ENCODE measurements at regions not wholly inside any gene's neighbourhood (a gene's known extent, or its start where the extent isn't known, plus 50 kb on each side); places are given as distances from the start of the nearest gene placed in this dataset.
"Not testable (repeated sequence)": the region's sequence is repeated elsewhere in the genome, so short reads cannot be mapped to it uniquely, and the experiment has no call there.

DNA sequence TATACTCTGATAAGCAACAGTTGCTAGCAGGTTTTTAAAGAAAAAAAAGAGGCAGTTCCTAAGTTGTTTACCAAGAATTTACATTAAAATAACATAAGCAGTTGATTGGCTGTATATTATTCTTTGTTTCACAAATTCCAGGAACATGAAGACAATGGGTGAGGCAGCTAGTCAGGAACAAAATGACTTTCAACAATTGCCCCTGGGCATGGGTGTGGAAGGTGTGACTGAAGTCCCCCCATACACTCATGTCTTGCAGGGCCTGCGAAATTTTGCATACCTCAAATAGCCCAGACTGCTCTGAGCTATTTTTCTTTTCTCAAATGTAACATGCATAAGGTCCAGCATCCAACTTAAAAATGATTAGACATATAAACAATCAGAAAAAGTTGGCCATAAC lies 267.2 kb upstream of the DIO3 start:
- H3K36me3 ChIP-seq (replicated peaks; ENCODE audit: control insufficient read depth, insufficient read depth, low read length) = no peaks in the 10 kb centered on the region
- no peaks in the 10 kb centered on the region for H3K27me3 ChIP-seq (ENCODE audit: control insufficient read depth, insufficient read depth, low read length)
- no peak for DNase-seq
- H3K4me3 ChIP-seq (ENCODE audit: insufficient read depth, low read depth, low read length) = no peak overlapping the region

DNA sequence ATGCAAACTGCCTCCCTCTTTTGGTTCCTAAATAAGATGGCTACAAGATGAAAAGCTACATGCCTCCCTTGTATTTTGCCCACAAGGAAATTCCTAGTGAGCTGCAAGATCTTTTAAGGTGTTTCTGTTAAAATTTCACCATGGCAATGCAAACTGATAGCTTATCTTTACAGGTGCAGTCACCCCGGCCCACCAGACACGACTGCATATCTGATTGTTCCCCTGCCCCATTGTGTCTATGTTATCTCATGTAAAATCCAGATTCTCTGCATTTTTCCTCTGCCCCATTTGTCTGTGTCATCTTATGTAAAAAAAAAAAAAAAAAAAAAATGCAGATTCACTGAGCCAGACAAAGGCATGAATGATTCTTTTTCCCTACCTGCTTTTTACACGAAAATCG lies 261.5 kb upstream of the DIO3 start:
- H3K36me3 ChIP-seq (replicated peaks; ENCODE audit: control insufficient read depth, insufficient read depth, low read length); H3K4me3 ChIP-seq (ENCODE audit: insufficient read depth, low read depth, low read length): not testable (repeated sequence)

DNA sequence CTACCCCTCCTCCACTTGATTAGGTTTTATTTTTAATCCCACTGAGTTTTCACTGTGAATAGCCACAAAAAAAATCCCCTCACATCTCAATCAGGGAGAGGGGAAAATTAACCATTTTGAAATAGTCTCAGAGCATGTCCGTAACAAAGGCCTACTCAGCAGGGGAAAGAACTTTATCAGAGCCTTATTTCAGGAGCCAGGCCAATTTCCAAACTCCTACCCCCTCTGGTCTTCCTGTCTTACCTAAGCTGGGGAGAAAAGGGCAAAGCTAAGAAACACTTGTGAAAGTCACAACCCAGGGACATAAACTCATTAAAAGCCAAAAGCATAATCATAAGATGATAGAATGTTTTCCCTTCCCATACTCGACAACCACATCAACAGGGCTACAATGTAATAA lies 260.3 kb upstream of the DIO3 start:
- peak; percentile 35 for DNase-seq
- Histone ChIP-seq H3K4me3 (ENCODE audit: insufficient read depth, low read depth, low read length) (no peak overlapping the region), H3K27me3 (ENCODE audit: control insufficient read depth, insufficient read depth, low read length) (no peaks in the 10 kb centered on the region), H3K36me3 (replicated peaks; ENCODE audit: control insufficient read depth, insufficient read depth, low read length) (no peaks in the 10 kb centered on the region)

More for the DNA sequence above, 261.5 kb upstream of the DIO3 start:
- DNase-seq; H3K27me3 ChIP-seq (ENCODE audit: control insufficient read depth, insufficient read depth, low read length): not testable (repeated sequence)

DNA sequence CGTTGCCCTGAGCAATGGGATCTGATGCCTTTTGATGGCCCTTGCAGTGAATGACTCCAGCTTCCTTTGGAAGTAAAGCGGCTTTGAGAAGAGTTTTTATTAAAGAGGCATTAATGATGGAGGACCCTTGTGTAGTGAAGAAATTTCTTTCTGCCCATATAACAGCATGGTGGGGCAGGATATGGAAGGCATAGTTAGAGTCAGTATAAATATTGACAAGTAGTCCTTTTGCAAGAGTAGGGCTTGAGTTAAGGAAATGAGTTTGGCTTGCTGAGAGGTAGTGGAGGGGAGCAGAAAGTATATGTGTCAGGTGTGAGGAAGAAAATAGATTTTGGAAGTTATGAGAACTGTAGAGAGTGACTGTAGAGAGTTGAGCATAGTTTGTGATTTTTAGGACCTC lies 254.1 kb upstream of the DIO3 start:
- peak overlapping the region; percentile 1; the same call in 1 of the 2 replicates for H3K4me3 ChIP-seq (ENCODE audit: insufficient read depth, low read depth, low read length)
- DNase-seq; H3K27me3 ChIP-seq (ENCODE audit: control insufficient read depth, insufficient read depth, low read length); H3K36me3 ChIP-seq (replicated peaks; ENCODE audit: control insufficient read depth, insufficient read depth, low read length): not testable (repeated sequence)

DNA sequence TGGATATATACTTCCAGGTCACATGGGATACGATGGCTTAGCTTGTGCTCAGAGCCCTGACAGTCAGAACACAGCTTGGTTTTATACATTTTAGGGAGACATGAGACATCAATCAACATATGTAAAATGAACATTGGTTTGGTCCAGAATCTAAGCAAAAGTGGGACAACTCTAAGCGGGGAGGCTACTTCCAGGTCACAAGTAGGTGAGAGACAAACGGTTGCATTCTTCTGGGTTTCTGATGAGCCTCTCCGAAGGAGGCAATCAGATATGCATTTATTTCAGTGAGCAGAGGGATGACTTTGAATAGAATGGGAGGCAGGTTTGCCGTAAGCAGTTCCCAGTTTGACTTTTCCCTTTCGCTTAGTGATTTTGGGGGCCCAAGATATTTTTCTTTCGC lies 250.1 kb upstream of the DIO3 start:
- H3K4me3 ChIP-seq (ENCODE audit: insufficient read depth, low read depth, low read length); DNase-seq; H3K27me3 ChIP-seq (ENCODE audit: control insufficient read depth, insufficient read depth, low read length); H3K36me3 ChIP-seq (replicated peaks; ENCODE audit: control insufficient read depth, insufficient read depth, low read length): not testable (repeated sequence)

DNA sequence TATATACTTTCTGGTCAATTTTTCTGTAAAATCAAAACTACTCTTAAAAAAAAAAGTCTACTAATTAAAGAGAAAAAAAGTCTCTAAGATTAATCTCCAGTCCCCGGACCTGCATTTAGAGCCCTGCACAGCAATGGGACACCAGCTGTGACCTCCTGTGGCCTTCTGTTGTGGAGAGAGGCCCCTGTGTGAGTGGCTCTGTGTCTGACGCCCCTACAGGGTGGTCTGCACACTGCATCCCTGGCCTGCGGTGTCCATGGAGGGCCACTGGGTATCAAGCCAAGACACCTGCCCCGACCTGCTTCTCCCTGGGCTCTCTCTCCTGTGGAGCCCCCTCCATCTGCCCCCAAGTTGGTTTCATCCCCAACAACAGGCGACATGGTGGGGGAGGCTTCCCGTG lies 248.0 kb upstream of the DIO3 start:
- peak; percentile 32 for DNase-seq
- Histone ChIP-seq H3K27me3 (ENCODE audit: control insufficient read depth, insufficient read depth, low read length) (no peaks in the 10 kb centered on the region), H3K4me3 (ENCODE audit: insufficient read depth, low read depth, low read length) (no peak overlapping the region), H3K36me3 (replicated peaks; ENCODE audit: control insufficient read depth, insufficient read depth, low read length) (no peaks in the 10 kb centered on the region)

DNA sequence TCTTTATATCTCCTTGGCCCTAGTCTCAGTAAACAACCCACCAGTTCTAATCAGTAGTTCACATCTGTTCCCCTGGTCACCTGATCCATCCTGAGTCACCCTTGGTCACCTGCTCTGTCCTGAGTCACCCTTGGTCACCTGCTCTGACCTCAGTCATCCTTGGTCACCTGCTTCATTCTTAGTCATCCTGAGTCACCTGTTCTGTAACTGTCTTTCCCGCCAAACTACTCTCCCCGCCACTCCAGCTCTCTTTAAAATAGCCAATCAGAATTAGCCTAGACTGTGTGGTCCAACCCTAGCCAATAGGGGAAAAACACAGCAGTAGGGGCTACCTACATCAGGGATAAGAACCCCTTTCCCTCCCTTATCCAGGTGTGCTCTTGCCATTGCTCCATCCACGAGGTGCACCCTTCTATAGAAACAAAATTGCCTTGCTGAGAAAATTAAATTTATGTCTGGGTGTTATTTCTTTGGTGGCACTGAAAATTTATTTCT lies 245.4 kb upstream of the DIO3 start:
- no peak for DNase-seq
- no peaks in the 10 kb centered on the region for H3K27me3 ChIP-seq (ENCODE audit: control insufficient read depth, insufficient read depth, low read length)
- H3K4me3 ChIP-seq (ENCODE audit: insufficient read depth, low read depth, low read length) = no peak overlapping the region
- H3K36me3 ChIP-seq (replicated peaks; ENCODE audit: control insufficient read depth, insufficient read depth, low read length) = no peaks in the 10 kb centered on the region

DNA sequence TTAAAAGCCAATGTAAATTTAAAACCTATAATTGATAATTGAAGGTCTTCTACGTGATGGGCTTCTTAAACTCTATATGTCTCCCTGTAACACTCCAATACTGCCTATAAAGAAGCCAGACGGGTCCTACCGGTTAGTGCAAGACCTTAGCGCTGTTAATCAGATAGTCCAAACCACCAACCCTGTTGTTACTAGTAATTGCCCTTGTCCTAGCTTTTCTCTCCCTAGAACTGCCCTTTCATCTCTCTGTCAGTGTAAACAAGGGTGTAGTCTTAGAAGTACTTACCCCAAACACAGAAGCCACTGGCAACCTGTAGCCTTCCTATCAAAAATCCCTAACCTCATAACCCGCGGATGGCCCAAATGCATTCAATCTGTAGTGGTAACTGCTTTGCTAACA lies 243.0 kb upstream of the DIO3 start:
- no peak overlapping the region for H3K4me3 ChIP-seq (ENCODE audit: insufficient read depth, low read depth, low read length)
- H3K36me3 ChIP-seq (replicated peaks; ENCODE audit: control insufficient read depth, insufficient read depth, low read length) = no peaks in the 10 kb centered on the region
- H3K27me3 ChIP-seq (ENCODE audit: control insufficient read depth, insufficient read depth, low read length) = no peaks in the 10 kb centered on the region
- no peak for DNase-seq

DNA sequence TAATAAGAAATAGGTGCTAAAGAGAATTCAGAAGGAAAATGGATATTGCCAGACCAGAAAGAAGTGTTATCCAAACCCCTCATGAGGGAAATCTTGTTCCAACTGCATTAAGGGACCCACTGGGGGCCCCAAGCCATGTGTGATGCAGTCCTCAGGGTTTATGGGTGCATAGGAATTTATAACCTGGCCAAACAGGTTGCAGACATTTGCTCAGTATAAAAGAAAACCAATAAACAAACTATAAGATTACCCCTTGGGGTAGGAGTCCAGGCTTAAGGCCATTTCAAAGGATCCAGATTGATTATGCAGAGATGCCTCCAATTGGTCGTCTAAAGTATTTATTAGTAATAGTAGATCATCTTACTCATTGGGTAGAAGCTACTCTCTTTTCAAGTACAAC lies 240.9 kb upstream of the DIO3 start:
- H3K36me3 ChIP-seq (replicated peaks; ENCODE audit: control insufficient read depth, insufficient read depth, low read length) = no peaks in the 10 kb centered on the region
- no peak for DNase-seq
- H3K27me3 ChIP-seq (ENCODE audit: control insufficient read depth, insufficient read depth, low read length) = no peaks in the 10 kb centered on the region
- no peak overlapping the region for H3K4me3 ChIP-seq (ENCODE audit: insufficient read depth, low read depth, low read length)

DNA sequence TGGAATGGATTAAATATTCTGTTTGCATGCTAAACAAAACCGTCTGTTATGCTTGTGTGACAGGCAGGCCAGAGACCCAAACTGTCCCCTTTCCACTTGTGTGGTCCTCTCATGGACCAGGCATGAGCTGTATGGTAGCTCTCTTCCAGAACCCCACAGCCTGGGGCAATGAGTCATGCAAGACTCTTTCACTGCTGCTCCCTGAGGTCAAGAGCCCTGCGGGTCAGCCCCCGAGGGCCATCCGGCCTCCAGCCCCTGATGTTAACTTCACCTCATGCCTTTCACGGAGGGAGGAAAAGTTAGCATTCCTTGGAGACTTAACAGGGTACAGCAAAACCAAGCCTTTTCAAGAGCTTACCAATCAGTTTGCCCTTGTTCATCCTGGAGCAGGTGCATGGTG lies 239.1 kb upstream of the DIO3 start:
- Histone ChIP-seq H3K27me3 (ENCODE audit: control insufficient read depth, insufficient read depth, low read length) (no peaks in the 10 kb centered on the region), H3K36me3 (replicated peaks; ENCODE audit: control insufficient read depth, insufficient read depth, low read length) (no peaks in the 10 kb centered on the region), H3K4me3 (ENCODE audit: insufficient read depth, low read depth, low read length) (no peak overlapping the region)
- DNase-seq = no peak

DNA sequence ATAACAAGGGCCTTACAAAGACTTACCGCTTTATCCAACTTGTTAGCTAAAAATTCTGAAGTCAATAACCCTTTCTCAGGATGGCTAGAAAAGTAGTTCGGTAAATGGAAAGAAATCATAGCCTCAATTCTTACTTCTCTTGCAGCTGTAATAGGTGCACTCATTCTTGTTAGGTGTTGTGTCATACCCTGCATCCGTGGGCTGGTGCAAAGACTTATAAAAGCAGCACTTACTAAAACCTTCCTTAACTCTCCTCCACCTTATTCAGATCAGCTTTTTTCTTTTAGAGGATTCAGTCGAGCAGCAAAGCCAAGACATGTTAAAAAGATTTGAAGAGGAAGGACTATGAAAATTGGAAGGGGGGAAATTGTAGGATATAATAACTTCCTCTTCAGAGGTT lies 238.2 kb upstream of the DIO3 start:
- no peaks in the 10 kb centered on the region for H3K36me3 ChIP-seq (replicated peaks; ENCODE audit: control insufficient read depth, insufficient read depth, low read length)
- no peak overlapping the region for H3K4me3 ChIP-seq (ENCODE audit: insufficient read depth, low read depth, low read length)
- DNase-seq = no peak
- no peaks in the 10 kb centered on the region for H3K27me3 ChIP-seq (ENCODE audit: control insufficient read depth, insufficient read depth, low read length)

DNA sequence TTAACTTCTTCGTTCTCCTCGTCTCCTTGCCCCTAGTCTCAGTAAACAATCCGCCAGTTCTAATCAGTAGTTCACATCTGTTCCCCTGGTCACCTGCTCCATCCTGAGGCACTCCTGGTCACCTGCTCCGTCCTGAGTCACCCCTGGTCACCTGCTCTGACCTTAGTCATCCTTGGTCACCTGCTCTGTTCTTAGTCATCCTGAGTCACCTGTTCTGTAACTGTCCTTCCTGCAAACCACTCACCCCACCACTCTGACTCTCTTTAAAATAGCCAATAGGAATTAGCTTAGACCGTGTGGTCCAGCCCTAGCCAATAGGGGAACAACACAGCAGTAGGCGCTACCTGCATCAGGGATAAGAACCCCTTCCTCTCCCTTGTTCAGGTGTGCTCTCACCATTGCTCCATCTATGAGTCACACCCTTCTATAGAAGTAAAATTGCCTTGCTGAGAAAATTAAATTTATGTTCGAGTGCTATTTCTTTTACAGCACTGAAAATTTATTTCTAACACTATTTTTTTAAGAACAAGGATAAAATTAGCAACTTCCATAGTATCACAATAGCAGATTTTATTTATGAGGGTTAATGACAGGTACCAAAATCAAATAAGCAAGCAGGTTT lies 237.6 kb upstream of the DIO3 start:
- not testable (repeated sequence) for H3K4me3 ChIP-seq (ENCODE audit: insufficient read depth, low read depth, low read length); H3K27me3 ChIP-seq (ENCODE audit: control insufficient read depth, insufficient read depth, low read length); H3K36me3 ChIP-seq (replicated peaks; ENCODE audit: control insufficient read depth, insufficient read depth, low read length); DNase-seq

DNA sequence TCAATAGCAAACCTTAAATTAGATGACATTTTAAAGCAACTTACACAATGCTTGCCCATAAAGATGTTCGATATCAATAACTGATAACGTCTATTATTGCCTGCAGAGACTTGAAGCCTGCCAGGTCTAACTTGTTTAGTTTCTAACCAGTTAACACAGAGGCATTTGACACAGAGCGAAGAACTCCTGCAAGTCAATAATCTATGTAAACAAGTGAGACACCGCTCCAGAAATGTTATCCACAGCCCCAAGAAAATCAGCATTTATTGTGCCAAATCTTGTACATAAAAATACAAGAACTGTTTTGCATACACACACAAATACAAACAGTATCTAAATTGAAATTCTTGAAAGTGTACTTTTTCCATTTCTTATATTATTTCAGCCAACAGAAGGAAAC lies 236.0 kb upstream of the DIO3 start:
- Histone ChIP-seq H3K27me3 (ENCODE audit: control insufficient read depth, insufficient read depth, low read length) (no peaks in the 10 kb centered on the region), H3K4me3 (ENCODE audit: insufficient read depth, low read depth, low read length) (no peak overlapping the region), H3K36me3 (replicated peaks; ENCODE audit: control insufficient read depth, insufficient read depth, low read length) (no peaks in the 10 kb centered on the region)
- no peak for DNase-seq

DNA sequence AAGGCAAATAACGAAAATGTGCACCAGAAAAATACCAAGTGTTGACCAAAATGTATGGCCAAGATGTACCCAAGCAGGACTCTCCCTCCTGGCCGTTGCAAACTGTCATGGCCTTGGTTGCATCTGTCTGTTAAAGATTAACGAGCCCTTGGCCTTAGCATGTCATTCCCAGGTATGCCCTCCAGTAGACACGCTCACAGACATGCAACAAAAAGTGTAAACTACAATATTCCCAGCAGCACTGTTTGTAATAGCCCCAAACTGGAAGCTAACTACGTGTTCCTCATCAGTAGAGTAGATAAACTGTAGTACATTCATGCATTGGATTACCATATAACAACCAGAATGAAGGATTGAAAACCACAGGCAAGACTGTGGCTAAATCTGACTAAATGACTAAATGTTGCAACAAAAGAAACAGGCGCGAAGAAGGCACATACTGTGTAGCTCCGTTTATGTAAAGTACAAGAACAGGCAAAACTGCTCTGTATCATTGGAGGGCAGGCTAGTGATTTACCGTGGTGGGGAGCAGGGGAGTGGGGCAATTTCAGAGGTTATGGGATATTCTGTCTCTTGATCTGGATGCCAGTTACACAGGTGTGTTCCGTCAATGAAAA lies 232.8 kb upstream of the DIO3 start:
- no peaks in the 10 kb centered on the region for H3K27me3 ChIP-seq (ENCODE audit: control insufficient read depth, insufficient read depth, low read length)
- H3K36me3 ChIP-seq (replicated peaks; ENCODE audit: control insufficient read depth, insufficient read depth, low read length) = no peaks in the 10 kb centered on the region
- no peak overlapping the region for H3K4me3 ChIP-seq (ENCODE audit: insufficient read depth, low read depth, low read length)
- no peak for DNase-seq

DNA sequence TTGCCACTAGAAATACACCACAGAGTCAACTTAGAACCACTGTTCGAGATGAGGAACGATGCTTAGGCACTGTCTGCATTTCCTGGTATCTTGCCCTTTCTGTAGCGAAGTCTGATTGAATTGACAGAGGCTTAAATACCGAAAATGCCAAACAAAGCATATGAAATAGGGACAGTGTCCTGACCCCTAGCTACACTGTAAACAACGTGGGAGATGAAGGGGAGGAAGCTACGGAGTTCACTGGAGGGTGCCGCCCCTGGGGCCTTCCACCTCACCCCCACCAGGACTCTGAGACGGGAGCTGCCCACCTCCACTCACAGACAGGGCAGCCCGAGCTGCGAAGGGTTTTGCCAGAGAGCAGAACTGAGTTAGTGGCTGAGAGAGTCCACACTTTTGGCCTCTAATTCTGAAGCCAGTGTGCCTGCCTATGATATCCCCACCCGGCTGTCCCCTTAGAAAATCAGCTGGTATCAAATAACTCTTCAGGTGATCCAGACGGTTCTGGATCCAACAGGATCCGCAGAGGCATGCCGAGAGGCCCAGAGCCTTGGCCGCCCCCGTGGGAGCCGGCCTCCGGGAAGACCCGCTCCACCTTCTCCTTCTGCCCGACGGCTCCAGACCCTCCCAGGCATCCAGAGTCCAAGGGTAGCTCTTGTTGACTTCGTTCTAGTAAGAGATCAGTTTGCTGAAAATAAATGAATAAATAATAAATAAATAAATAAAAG lies 230.7 kb upstream of the DIO3 start:
- no peak overlapping the region for H3K4me3 ChIP-seq (ENCODE audit: insufficient read depth, low read depth, low read length)
- H3K27me3 ChIP-seq (ENCODE audit: control insufficient read depth, insufficient read depth, low read length) = no peaks in the 10 kb centered on the region
- H3K36me3 ChIP-seq (replicated peaks; ENCODE audit: control insufficient read depth, insufficient read depth, low read length) = no peaks in the 10 kb centered on the region
- no peak for DNase-seq
